Stimulated activated CD4-positive, alpha-beta T cell treated with anti-CD3 and anti-CD28 coated beads, Interleukin-1b, Interleukin-23, amount 100 ng/mL, for 48 hours (primary cell): ENCODE measurements at regions not wholly inside any gene's neighbourhood (a gene's known extent, or its start where the extent isn't known, plus 50 kb on each side); places are given as distances from the start of the nearest gene placed in this dataset.

Experiments used
- DNase-seq: peaks from one replicate; pipeline ENCODE4 v3.0.0-alpha.2; 2020

DNA sequence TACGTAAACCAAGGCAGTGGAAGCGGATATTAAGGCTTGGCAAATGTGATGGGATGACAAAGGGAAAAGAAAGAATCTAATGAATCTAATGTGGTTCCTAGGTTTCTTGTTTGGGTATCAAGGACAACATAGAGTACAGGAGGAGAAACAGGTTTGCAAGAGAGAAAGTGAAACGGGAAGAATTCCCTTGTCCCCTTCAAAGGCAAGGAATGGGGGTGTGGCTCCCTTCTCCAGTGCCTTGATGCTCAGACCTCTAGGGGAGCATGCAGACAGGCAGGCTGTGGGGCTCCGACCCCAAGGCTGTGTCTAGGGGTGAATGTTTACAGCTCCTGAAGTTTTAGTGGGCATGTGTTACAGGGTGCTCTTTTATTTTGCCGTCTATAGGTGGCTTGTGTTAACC is 317.5 kb upstream of the HSF2 start:
- no peak for DNase-seq

DNA sequence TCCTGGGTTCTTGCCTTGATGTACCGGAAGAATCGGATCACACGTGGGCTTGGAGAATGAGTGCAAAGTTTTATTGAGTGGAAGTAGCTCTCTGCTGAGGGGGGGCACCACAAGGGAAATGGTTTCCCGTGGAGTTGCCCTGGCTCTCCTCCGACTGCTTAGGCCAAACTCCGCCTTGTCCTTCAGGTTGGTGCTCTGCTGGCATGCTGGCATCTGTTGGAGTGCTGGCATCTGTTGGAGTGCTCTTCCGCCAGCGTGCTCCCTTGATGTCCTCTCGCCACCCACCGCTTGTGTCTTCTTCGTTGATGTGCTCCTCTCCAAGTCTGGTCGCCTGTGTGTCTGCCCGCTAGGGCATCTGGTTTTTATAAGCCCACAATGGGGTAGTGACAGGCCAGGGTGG is 317.1 kb upstream of the HSF2 start:
- no peak for DNase-seq

DNA sequence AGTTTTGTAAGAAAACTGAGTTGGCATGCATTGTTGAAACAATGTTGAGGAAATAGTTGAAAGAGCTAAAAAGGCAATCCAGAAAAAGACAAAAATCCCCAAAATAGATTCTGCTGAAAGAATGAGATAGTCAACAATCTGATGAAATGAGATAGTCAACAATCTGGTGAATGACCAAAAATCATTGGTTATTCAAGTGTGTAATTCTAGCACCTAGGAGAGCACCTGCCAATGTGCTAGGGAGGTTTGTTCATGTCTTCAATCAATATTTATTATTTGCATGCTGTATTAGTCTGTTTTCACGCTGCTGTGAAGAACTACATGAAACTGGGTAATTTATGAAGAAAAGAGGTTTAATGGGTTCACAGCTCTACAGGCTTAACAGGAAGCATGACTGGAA is 307.1 kb upstream of the HSF2 start:
- no peak for DNase-seq

DNA sequence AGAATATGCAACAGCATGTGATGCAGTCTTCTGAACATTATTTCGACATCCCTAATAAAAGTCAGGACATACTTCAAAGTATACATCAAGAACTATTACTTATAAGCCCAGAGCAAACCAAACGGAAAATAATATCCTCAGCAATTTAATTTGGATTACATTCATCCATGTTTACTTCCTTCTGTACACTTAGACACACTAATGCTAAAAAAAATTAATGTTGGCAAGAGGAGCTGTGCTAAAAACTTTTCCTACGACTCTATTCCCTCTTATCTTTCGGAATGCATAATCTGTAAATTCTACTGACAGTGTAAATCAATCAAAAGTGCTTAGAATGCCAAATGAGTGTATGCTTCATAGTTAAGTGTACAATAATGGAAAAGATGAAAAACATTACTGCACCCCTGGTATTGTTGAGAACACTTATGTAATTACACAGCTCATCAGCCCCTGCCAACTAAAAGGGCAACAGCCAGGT is 301.2 kb upstream of the HSF2 start:
- DNase-seq: no peak

DNA sequence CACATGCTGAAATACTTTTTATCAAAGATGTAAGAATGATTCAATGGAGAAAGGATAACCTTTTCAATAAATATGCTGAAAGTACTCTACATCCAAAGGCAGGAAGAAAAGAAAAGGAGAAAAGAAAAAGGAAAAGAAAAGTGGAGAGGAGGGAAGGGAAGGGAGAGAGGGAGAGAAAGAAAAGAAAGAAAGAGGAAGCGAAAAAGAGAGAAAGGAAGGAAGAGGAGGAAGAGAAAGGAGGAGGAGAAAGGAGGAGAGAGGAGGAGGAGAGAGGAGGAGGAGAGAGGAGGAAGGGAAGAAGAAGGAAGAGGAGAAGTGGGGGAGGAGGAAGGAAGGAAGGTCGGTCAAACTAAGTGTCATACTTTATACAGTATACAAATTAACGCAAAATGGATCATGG is 297.4 kb upstream of the HSF2 start:
- no peak for DNase-seq

DNA sequence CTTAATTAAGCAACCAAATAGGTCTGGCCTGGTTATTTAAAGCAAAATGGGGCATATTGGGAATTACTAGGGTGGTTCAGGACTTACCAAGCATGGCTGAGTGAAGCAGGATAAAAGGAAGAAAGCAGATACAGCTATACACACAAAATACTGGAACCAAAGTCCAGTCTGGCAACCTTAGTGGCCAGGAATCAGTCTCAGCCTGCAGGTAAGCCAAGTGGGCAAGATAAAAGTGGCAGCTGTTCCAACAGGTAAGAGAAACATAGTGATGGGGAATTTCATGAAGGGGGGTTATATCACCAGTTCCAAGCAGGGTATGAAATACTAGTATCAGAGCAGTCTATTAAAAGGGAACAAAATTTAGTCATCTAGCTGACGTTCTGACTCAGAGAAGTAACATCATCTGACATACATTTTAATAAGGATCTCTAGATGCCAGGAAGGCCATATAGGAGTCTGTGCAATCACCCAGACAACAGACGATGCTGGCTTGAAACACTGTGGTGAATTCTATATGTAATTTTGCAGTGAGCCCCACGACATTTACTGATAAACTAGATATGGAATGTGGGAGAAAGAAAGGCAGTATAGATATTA is 292.1 kb upstream of the HSF2 start:
- no peak for DNase-seq

DNA sequence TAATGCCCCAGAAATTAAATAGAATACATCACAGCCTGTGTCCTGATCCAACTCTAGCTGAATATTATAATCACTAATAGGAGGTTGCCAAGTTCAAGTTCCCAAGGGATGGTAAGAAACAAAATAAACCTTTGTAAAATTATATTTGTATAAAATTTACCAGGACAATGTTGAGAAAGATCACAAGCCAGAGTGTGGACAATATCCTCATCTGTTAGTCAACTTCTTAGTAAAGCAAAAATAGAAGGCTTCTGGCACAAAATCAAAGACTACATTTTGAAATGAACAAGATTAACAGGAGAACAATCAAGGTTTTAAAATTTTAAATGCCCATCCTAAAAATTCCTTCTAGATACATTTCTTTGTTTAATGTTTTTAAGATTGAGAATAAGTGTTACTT is 290.4 kb upstream of the HSF2 start:
- DNase-seq: no peak

DNA sequence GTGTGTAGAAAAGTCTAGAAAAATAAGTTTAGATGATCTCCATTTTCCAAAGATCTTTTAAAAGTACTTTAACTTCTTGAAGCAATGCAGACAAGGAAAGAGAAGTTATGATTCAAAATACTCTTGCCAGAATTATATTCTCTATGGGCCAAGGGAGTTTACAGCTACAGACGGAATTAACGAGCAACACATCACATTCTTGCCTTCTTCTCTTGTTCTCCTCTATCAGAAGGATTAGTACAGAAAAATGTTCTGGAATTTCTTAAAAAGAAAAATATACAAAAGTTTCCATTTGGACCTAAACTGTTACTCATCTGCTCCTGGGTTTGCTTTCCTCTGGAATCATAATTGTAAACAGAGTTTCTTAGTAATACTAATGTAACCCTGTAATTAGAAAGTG is 284.7 kb upstream of the HSF2 start:
- no peak for DNase-seq

DNA sequence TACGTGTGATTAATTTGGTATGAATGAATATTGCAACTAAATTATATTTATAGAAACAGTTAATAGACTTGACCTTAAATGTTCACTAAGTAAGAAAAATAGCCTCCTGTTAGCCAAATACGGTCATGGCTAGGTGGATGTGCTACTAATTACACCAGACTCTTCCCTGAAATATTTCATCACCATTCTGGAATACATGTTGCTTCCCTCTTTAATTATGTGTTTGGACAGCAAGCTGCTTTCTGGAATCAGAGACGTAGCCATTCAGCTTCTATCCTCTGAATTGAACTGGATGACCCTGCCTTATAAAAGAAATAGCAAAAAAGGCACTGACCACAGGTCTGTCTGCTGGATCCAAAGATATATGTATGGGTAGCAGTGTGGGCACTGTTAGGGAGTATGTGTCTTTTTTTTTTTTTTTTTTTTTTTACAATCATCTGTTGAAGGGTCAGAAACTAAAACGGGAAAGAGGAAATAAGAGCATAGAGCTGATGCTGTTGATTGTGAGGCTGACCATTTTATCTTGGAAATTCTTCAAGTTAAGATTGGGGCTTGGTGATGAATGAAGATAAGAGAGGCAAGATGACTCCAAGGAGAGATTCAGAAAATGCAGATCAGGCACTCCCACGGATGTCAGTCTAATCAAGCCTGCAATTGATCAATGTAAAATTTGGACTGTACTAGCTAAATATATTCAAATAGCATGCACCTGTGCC is 283.2 kb upstream of the HSF2 start:
- DNase-seq: no peak

DNA sequence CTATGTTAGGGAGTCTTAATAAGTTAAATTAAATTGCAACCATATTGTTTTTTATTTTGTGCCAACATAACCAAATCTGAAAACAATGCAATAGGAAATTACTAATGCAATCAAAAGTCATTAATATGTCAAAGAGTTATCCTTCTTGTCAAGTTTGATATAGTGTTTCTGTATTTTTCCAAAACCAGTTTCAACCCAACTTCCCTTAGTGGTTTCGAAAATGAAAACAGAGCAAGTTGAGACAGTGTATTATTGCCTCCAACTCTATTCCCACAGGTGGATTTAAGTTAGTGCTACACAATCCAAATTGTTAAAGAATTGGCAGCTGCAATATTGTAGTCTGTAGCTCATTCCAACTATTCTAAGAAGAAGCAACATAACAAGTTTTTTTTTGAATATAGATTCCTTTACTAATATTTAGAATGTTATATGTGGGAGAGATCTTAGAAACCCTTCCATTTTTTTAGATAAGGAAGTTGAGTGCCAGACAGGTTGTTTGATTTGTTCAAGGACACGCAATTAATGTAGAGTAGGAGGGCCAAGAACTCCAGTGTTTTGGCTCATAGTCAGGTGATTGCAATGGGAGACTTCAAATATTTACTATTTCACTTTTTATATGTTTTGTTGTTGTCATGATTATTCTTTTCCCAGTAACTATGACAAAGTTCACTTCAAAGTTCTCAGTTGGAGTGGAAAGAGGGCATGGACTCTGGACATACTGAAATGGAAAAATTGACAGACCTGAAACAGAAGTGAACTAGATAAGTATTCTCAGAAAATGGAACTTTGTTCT is 282.4 kb upstream of the HSF2 start:
- no peak for DNase-seq

DNA sequence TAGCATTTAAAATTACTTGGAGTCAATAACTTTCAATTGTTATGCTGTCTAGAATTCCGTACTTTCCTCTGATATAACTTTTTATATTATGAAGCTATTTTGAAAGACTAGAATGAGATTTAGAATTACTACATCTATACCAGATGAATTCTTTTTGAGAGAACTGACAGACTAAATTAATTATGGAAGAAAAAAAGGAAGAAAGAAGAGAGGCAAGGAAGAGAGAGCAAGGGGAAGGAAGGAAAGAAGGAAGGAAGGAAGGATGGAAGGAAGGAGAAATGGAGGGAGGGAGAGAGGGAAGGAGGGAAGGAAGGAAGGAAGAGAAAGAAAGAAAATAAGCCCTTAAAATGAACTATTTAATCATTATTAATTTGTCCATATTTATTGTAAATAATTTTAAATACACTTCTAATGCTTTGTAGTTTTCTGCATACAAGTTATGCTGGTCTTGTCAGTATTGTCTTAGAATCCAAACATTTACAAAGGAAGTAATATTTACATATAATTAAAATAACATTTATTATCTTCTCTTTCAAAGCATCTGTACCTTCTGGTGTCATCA is 280.4 kb upstream of the HSF2 start:
- DNase-seq: no peak

DNA sequence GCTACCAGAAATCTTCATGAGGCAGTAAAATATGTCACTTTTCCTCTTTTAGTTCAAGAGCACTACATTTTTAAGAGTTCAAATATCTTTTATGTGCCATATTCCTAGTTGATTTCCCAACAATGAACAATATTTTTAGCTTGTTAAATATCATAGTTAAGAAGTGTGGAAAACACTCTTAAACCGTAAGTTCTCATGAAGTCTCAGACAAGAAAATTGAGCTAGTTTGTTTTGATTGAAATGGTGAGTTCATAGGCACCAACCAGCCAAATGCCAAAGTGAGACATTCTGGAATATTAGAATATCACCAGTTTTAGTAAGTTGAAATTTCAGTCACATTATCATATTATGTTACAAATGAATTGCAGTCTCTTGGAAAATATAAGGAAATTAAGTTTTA is 277.2 kb upstream of the HSF2 start:
- no peak for DNase-seq

DNA sequence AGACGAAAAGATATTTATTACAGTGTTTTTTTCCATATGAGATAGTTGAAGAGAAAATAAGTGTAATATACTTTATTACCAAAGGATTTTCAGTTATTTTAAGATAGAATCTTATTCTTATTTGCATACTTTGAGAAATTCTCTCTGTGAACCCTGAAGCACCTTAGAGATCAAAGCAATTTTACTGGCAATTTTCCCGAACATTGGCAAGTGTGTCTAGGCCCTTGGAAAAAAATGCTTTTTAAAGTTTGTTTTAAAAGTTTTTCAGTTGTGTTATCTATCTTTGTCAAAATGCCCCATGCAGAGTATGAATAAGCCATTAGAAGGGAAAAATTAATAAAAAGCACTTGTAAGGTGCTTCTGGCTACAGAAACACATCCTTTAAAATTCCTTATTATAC is 276.8 kb upstream of the HSF2 start:
- no peak for DNase-seq

DNA sequence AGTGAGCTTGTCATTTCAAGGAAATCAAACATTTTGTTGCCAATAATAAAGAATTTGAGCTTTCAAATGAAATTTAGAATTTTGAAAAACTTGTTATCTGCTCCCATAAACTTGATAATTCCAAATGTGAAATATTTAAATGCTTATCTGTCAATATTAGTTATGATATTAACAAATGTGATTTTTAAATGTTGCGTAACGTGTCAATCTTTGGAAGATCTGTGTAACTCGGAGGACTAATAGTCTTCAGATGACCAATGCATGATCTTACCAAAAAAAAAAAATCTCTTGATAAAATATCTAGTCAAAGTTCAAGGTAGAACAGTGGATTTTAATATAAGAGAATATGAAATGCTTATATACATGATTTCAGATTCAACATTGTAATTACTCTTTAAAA is 274.5 kb upstream of the HSF2 start:
- DNase-seq: no peak

DNA sequence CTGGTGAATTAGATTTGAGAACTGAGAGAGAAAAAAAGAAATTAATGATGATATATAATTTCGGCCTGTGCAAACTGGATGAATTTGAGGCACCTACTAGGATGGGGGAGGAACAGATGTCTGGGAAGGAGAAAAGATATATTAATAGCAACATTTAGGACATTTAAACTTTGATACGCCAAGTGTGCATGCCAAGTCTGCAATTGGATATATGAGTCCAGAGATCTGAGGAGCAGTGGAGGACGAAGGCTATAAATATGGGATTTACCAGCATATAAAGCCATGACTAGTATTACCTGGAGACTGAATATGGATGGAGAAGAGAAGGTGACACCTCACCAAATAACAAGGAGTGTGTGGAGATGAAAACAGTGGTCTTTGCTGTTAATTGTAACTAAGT is 272.6 kb upstream of the HSF2 start:
- no peak for DNase-seq

DNA sequence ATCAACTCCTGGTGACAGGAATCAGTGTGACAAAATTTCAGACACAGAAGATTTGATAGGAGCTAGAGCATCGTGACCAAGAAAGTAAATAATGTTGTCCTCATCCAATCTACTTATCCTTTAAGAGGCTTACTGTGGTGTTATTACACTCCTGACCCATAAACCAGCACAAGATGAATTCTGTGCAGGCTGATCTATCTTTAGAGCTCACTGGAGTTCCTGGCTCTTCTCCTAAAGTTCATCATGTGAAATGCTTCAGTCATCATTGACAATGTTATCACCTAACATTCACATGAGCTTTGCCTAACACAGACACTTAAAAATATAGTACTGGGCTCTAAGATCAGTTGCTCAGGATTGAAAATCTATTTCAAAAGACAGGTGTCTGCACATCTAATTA is 271.0 kb upstream of the HSF2 start:
- DNase-seq: no peak

DNA sequence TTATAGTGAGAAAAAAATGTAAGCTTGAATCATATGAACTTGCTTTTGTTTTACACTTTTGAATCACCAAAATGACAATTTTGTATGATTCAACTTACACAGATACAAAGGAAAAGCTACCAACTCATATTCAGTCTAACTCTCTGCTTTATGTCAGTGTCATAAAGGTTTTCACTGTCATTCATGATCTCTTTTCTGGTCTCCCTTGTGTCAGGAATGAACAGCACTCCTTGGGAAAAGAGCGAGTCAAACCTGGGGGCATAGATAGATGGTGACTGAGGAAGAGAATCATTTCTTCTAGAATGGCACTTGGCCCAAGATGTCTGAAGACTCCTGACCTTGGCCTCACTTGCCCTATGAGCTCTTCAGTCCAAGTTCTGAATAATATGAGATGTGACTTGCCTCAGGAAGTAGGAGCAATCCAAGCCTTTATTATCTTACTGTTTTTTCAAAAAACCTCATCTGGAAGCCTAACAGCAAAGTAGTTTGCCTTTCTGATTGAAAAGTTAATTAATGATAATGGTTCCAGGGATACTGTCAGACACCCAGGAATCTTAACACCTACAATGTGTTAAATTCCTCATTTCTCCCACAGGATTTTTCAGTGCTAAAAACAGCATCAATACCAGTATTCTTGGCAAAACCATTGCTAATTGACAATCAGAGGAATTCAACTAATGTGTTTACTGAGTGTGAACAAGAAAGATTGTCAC is 270.0 kb upstream of the HSF2 start:
- no peak for DNase-seq

DNA sequence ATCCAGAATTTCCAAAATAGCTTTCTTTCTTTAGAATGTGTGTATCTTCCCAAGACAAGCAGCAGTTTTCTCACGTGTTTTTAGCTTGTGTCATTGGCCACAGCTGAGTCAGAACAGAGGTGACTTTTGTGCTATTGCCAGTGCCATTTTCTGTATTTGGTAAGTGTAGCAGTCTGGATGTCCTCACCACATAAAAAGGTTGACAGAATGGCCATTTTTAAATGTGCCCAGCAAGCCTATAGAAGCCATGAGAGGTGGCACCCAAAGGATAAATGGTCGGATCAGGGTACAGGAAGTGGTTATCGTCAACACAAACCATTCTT is 269.5 kb upstream of the HSF2 start:
- DNase-seq: no peak

DNA sequence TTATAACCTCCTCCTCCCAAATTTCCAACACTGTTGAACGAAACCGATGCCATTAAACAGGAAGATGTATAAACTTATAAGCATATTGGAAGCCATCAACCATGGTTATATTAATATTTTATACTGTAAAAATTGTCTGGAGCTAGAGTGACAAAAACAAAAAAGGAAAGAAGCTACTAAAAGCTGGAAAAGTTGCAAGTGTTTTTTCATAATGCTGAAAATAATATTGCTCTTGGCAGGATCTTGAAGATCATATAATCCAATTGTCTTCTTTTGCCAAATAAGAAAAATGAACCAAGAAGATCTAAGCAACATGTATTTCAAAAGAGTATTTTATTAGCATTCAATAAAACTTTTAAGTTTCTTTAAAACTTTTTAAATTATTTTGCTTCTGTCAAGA is 268.9 kb upstream of the HSF2 start:
- no peak for DNase-seq

DNA sequence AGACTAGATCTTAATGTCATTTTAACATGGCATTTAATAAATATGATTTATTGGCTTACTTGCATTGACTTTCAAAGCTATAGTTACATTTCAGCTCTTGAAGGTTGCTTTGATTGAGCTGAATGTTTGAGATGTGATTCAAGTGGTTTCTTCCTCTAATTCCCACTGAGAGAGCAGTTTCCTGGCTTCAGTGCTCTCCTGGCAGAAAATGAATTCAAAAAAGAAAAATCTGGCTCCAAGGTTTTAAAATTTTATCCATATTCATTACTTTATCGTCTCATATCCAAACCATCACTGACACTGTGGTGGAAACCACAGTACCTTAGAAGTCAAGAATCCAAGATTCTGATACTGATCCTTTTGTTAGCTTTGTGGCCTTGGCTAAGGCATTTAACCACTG is 263.1 kb upstream of the HSF2 start:
- no peak for DNase-seq

DNA sequence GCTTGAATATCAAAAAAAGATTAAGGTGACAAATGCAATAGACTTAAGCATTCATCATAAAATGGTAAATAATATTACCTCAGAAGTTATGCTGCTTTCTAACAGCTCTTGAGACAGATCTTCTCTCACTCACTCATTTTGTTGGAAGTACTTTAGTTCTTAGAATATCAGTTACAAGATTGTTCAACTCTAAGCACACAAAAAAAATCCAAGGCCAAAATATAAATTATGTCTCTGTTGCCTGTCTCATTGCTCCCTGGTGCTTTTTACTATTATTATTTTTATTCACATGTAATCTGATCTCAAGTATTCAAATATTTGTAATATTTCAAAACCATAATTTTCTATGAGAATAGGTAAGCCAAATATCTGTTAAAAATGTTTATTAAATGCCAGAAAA is 259.4 kb upstream of the HSF2 start:
- DNase-seq: no peak

DNA sequence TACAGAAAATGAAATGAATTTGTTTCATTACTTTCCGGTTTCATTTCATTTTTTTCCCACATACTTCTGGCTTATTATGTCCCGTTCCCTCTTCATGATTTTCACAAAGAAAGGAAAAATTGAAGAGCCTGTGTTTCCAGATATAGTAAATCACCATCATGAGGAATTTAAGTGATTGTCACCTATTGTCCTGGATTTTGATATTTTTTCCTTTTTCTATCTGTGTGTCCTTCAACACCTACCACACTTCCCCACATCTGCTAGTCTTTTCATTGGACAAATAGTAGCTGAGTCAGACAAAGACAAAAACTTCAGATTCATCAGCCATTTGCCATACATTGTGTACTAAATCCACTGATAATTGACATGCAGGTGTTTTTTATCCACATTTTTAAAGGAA is 258.2 kb upstream of the HSF2 start:
- no peak for DNase-seq

DNA sequence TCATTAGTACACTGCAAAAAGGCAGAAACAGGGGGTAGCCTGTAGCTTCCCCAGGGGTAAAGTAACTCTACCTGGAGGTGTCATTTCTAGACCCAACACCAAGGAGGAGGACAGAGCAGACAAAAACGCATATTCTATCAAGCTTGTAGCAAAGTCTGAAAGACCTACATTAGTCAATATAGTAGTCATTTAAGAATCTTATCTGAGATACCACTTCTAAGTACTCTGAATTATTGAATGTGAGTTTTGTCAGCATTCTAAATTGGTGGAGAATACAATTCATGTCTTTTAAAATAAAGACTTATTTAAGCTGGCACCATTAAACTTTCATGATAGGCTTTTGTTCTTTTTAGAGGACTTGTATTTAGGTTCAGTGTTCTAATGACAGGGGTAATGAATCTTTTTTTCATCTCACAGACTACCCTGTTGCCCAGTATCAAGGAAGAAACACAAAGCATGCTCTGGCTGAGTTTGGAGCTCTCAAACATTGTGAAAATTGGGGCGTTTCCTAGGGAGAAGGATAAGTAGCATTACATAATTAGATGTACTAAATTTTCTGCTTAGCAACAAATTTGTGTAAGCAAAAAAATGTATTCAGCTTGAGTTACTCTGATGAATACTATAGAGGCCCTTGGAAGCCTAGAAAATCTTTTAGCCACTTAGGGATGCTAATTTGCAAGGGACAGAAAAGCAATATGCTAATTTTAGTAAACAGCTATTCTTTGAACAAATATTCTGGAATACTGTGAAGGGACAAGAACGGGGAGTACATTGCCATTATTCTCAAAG is 255.4 kb upstream of the HSF2 start:
- no peak for DNase-seq
